Pancreas (tissue), 10 donors: ENCODE measurements at regions not wholly inside any gene's neighbourhood (a gene's known extent, or its start where the extent isn't known, plus 50 kb on each side); places are given as distances from the start of the nearest gene placed in this dataset.
A peak's percentile ranks its signal among the peaks of the same experiment; 100 is the strongest.

Experiments
- ATAC-seq, 4 donors: fragments of 200-7000 bp; cut with Tn5 transposase; one replicate each; pipeline versions ENCODE4 v1.8.0 to v1.9.1; 2020; ENCODE audit warnings: mild to moderate bottlenecking in 4 of 4, moderate library complexity in 4 of 4
- DNase-seq, 6 donors: peaks; one replicate each; pipeline ENCODE4 v3.0.0-alpha.2; 2020
- FAIRE-seq: peaks from 2 replicates; lab custom pipeline; 2012; peaks lifted over from hg19 to GRCh38; lab: Jason Lieb, UNC
- H3K27ac ChIP-seq, 4 donors: fragments of 200-600 bp; sonication (generic); 1 replicate in 3 of 4; 2 replicates in 1 of 4; pipeline versions ENCODE4 v1.5.0 to v1.8.0; 2020
- H3K27me3 ChIP-seq, 4 donors: fragments of 200-600 bp; one replicate each; pipeline ENCODE4 v1.8.0; 2021
- H3K36me3 ChIP-seq, 3 donors: fragments of 200-600 bp; sonication (generic) in 1 of 3; one replicate each; pipeline versions ENCODE4 v1.5.0 to v1.8.0; 2020 to 2021
- H3K4me1 ChIP-seq, 3 donors: fragments of 200-600 bp; one replicate each; pipeline ENCODE4 v1.8.0; 2021
- H3K4me3 ChIP-seq, 4 donors: fragments of 200-600 bp; sonication (generic) in 2 of 4; one replicate each; pipeline versions ENCODE4 v1.5.0 to v1.8.0; 2020 to 2021
- H3K9me3 ChIP-seq, 4 donors: fragments of 200-600 bp; one replicate each; pipeline ENCODE4 v1.8.0; 2021
- WGBS, 2 donors: extraction: QIAGEN DNeasy Blood & Tissue Kit; methylation state at CpG; one replicate each; pipeline ENCODE4 v1.1.7; 2013; 5-methylcytosine and 5-hydroxymethylcytosine counted together
- intact Hi-C, 3 donors: fragments of 100-400 bp; cut with DNase I; formaldehyde crosslinking; loops; one replicate each; pipeline versions ENCODE4 v1.11.1 to v1.14.2; 2022
- TF ChIP-seq, protein P1 (sequence below), 4 donors: fragments of 200-600 bp; sonication (generic) in 3 of 4; IDR thresholded peaks; one replicate each; pipeline versions ENCODE4 v1.5.0 to v1.8.0; 2021; ENCODE audit warnings: antibody characterized with exemption in 4 of 4
- donor health status: healthy with polysubstance abuse.
- donor health status: DM: no; HTN: no; CAD: no; lungs with moderate emphysema.
- donor health status: DM: no; HTN: no; CAD: no.
- donor health status: control.
- donor health status: control.
- donor health status: Bipolar disorder and iron deficiency.
- donor health status: DM: yes; HTN: yes; CAD: no.
- donor health status: DM: no; HTN: no; CAD: no.
- donor health status: DM: no; HTN: no; CAD: no.
- donor health status: DM: yes; HTN: yes; CAD: no.

DNA sequence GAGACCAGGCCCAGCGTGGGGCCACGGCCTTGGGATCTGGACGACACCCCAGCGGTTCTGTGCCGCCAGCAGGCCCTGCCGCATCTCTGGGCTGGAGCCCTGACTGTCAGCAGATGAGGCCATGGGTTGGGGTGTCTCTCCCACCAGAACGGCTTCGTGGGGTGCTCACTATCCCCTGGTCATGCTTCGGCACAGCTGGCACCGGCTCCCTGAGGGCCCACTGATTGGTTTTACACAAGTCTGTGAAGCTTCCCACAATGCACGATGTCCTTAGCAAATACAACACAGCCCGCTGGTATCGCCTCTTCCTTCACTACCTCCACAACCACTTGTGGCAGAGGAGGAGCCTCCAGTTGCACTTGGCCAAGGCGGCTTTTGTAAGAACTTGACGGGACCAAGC lies 94.3 kb downstream of the THBS2 start:
- H3K36me3 ChIP-seq, result no peaks in the 10 kb centered on the region
- H3K4me3 ChIP-seq, result no peak overlapping the region
- ATAC-seq (no peak), DNase-seq (no peak), FAIRE-seq (no peak)
- 75 to 91% methylated on average over 15 of the region's 15 CpGs for WGBS, 2 donors
- no peaks in the 10 kb centered on the region for H3K27me3 ChIP-seq
- TF ChIP-seq, protein P1, sequence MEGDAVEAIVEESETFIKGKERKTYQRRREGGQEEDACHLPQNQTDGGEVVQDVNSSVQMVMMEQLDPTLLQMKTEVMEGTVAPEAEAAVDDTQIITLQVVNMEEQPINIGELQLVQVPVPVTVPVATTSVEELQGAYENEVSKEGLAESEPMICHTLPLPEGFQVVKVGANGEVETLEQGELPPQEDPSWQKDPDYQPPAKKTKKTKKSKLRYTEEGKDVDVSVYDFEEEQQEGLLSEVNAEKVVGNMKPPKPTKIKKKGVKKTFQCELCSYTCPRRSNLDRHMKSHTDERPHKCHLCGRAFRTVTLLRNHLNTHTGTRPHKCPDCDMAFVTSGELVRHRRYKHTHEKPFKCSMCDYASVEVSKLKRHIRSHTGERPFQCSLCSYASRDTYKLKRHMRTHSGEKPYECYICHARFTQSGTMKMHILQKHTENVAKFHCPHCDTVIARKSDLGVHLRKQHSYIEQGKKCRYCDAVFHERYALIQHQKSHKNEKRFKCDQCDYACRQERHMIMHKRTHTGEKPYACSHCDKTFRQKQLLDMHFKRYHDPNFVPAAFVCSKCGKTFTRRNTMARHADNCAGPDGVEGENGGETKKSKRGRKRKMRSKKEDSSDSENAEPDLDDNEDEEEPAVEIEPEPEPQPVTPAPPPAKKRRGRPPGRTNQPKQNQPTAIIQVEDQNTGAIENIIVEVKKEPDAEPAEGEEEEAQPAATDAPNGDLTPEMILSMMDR (IDR thresholded peaks at IDR 0.05), result no peak
- no peaks in the 10 kb centered on the region for H3K9me3 ChIP-seq
- intact Hi-C loops, result no loop called here
- no peaks in the 10 kb centered on the region for H3K4me1 ChIP-seq
- no peak overlapping the region for H3K27ac ChIP-seq

DNA sequence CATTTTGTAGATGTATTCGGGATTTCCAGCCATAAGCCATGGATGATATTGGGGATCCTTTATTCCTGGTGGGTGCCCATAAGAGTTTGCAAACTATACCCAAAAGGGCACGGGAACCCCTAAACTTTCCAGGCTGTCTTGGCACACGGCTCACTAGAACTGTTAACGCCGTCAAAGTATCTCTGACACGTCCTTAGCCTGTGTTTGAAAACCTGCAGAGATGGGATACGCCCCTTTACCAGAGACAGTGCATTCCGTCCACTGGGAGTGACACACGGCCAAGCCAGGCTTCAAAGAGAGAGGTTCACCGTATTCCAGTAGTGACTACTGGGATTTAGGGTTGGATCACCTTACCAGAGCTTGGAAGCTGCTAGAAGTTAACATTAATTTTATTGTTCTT lies 95.0 kb downstream of the THBS2 start:
- DNase-seq (no peak), ATAC-seq (no peak), FAIRE-seq (no peak)
- Histone ChIP-seq H3K27me3 (no peaks in the 10 kb centered on the region), H3K9me3 (no peaks in the 10 kb centered on the region), H3K36me3 (no peaks in the 10 kb centered on the region), H3K4me1 (no peaks in the 10 kb centered on the region), H3K27ac (no peak overlapping the region), H3K4me3 (no peak overlapping the region)
- intact Hi-C loops, result no loop called here
- TF ChIP-seq, protein P1 (IDR thresholded peaks at IDR 0.05), result no peak
- WGBS, 2 donors, result 64 to 67% methylated on average over 10 of the region's 10 CpGs

DNA sequence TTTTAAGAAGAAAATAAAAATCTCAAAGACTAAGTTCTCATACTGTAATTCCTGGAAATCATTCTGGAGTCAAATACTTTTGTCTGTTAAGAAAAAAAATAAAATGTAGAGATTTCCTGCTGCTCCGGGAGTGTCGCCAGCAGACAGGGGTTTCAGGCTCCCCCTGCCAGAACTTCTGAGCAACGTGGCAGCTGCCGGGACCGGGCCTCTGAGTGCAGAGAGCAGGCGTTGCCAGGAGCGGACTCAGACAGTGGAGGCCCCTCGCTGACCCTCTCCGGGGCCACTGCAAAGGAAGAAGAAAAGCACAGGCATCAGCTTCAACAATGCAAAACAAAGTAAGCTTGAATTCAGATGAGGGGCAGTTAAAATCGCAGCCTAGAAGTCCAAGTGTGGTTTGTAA lies 95.5 kb downstream of the THBS2 start:
- no peaks in the 10 kb centered on the region for H3K9me3 ChIP-seq
- H3K4me3 ChIP-seq, result no peak overlapping the region
- H3K36me3 ChIP-seq, result no peaks in the 10 kb centered on the region
- intact Hi-C loops, result no loop called here
- FAIRE-seq (no peak), ATAC-seq (peak in 2 of 4 donors; percentile 19 to 44), DNase-seq (no peak)
- TF ChIP-seq, protein P1 (IDR thresholded peaks at IDR 0.05), result no peak
- no peaks in the 10 kb centered on the region for H3K4me1 ChIP-seq
- no peaks in the 10 kb centered on the region for H3K27me3 ChIP-seq
- peak overlapping the region in 1 of 4 donors; percentile 19 for H3K27ac ChIP-seq
- 26 to 31% methylated on average over 10 of the region's 10 CpGs for WGBS, 2 donors

DNA sequence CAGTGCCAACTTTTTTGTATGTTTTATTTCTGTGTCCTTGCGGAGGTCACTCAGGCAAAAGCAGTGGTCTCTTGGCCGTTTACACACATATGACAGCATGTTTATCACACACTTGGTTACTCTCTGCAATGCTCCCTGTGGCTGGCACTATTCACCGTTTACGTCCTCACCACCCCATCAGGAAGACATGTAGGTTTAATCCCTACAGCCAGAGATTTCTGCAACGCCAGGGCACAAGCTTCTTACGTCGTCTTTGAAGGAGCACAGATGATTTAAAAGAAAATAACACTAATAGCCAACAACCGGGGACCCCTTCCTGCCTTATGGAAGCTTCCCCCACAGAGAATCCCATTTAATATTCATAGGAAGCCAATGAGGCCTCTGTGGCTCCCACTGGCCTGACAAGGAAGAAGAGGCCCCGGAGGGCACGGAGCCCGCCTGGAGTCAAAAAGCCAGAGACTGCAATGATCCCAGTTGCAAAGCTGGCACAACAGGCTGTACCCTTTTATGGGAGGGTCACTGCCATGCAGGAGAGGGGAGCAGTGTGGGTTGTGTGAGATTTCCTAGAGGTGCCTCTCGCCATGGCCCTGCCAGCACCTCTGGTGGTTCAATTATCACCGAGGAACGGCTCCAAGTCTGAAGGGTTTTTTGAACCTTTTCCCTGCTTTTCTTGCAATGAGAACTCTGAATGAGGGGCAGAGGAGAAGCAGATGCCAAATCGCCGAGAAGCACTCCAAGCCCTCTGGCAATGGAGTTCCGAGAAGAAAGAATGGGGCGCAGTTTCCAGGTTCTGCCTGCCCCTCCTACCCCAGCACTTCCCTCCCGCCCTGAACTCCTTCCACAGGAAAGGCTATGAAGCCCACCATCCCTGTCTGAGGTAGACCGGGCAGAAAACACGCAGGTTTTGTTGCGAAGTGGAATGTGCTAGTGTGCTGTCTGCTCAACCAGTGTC lies 96.2 kb downstream of the THBS2 start:
- Histone ChIP-seq H3K4me1 (no peaks in the 10 kb centered on the region), H3K27me3 (no peaks in the 10 kb centered on the region), H3K27ac (peak overlapping the region in 1 of 4 donors; percentile 19), H3K4me3 (no peak overlapping the region), H3K9me3 (no peaks in the 10 kb centered on the region), H3K36me3 (no peaks in the 10 kb centered on the region)
- no peak for DNase-seq
- 71 to 80% methylated on average over 22 of the region's 22 CpGs for WGBS, 2 donors
- FAIRE-seq, result no peak
- TF ChIP-seq, protein P1 (IDR thresholded peaks at IDR 0.05), result no peak
- no peak for ATAC-seq
- intact Hi-C loops, result no loop called here

DNA sequence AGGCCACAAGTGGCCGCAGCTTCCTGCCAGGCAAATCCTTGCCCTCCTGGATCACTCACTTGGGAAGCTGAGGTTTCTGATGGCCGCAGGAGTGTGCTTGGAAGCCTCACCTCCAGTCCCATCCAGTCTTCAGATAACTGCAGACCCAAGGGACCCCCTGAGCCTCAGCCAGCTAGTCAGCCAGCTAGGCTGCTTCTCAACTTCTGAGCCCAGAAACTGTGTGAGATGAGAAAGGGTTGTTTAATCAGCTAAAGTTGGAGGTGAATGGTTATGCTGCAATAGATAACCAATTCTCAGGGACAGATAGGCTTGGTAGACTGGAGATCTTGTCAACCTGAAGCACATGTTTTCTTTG lies 96.9 kb downstream of the THBS2 start:
- Histone ChIP-seq H3K4me1 (no peaks in the 10 kb centered on the region), H3K27me3 (no peaks in the 10 kb centered on the region), H3K27ac (no peak overlapping the region), H3K9me3 (no peaks in the 10 kb centered on the region), H3K36me3 (no peaks in the 10 kb centered on the region), H3K4me3 (no peak overlapping the region)
- 65 to 89% methylated on average over 2 of the region's 2 CpGs for WGBS, 2 donors
- TF ChIP-seq, protein P1 (IDR thresholded peaks at IDR 0.05), result no peak
- no peak for ATAC-seq
- no peak for DNase-seq
- no peak for FAIRE-seq
- intact Hi-C loops, result no loop called here
